SK-N-SH treated with all-trans-retinoic acid at 6 μM for 48 hours (cell line): ENCODE measurements at regions not wholly inside any gene's neighbourhood (a gene's known extent, or its start where the extent isn't known, plus 50 kb on each side); places are given as distances from the start of the nearest gene placed in this dataset.

Experiments
- ATAC-seq: fragments of 200-7000 bp; cut with Tn5 transposase; 3 replicates; pipeline ENCODE4 v1.9.1; 2020; ENCODE audit warnings: mild to moderate bottlenecking, moderate library complexity
- ARNTL ChIP-seq: fragments of 450-650 bp; formaldehyde crosslinking; IDR thresholded peaks from 2 replicates; pipeline ENCODE4 v1.5.0; 2020; ENCODE audit warnings: low read depth, mild to moderate bottlenecking, moderate library complexity, borderline replicate concordance
- BACH2 ChIP-seq: fragments of 250-450 bp; sonication (Bioruptor Pico); IDR thresholded peaks from 2 replicates; pipeline ENCODE4 v1.9.0; 2021; ENCODE audit warnings: mild to moderate bottlenecking, borderline replicate concordance
- CREB5 ChIP-seq: fragments of 250-450 bp; sonication (Bioruptor Pico); IDR thresholded peaks from 2 replicates; pipeline ENCODE4 v1.5.1; 2020; ENCODE audit warnings: low read depth, mild to moderate bottlenecking, moderate library complexity
- CSDC2 ChIP-seq: fragments of 250-450 bp; sonication (Bioruptor Pico); IDR thresholded peaks from 2 replicates; pipeline ENCODE4 v1.5.0; 2020; ENCODE audit warnings: mild to moderate bottlenecking, moderate library complexity
- ESRRG ChIP-seq: fragments of 250-450 bp; sonication (Bioruptor Pico); IDR thresholded peaks from 2 replicates; pipeline ENCODE4 v1.6.1; 2021; ENCODE audit warnings: mild to moderate bottlenecking
- GLIS3 ChIP-seq: fragments of 250-450 bp; sonication (Bioruptor Pico); IDR thresholded peaks from 2 replicates; pipeline ENCODE4 v1.5.0; 2020; ENCODE audit warnings: mild to moderate bottlenecking, moderate library complexity
- ISL1 ChIP-seq: fragments of 250-450 bp; sonication (Bioruptor Pico); IDR thresholded peaks from 2 replicates; pipeline ENCODE4 v2.1.2; 2022; ENCODE audit warnings: mild to moderate bottlenecking, moderate library complexity
- OSR1 ChIP-seq: fragments of 250-450 bp; sonication (Bioruptor Pico); IDR thresholded peaks from 2 replicates; pipeline ENCODE4 v1.8.0; 2022; ENCODE audit warnings: moderate library complexity, mild to moderate bottlenecking, inconsistent platforms
- POU6F1 ChIP-seq: fragments of 250-450 bp; sonication (Bioruptor Pico); IDR thresholded peaks from 2 replicates; pipeline ENCODE4 v1.8.0; 2021; ENCODE audit warnings: low read depth, mild to moderate bottlenecking, moderate library complexity, borderline replicate concordance
- PPARA ChIP-seq: fragments of 250-450 bp; sonication (Bioruptor Pico); IDR thresholded peaks from 2 replicates; pipeline ENCODE4 v1.5.0; 2020; ENCODE audit warnings: mild to moderate bottlenecking, borderline replicate concordance
- RARB ChIP-seq: fragments of 250-450 bp; sonication (Bioruptor Pico); IDR thresholded peaks from 2 replicates; pipeline ENCODE4 v1.8.0; 2021; ENCODE audit warnings: mild to moderate bottlenecking, moderate library complexity
- SNAI2 ChIP-seq: fragments of 250-450 bp; sonication (Bioruptor Pico); IDR thresholded peaks from 2 replicates; pipeline ENCODE4 v1.5.0; 2020; ENCODE audit warnings: mild to moderate bottlenecking, moderate library complexity
- TCF4 ChIP-seq: fragments of 250-450 bp; sonication (Bioruptor Pico); IDR thresholded peaks from 2 replicates; pipeline ENCODE4 v1.8.0; 2021; ENCODE audit warnings: mild to moderate bottlenecking, moderate library complexity, borderline replicate concordance
- TOX ChIP-seq: fragments of 250-450 bp; sonication (Bioruptor Pico); IDR thresholded peaks from 2 replicates; pipeline ENCODE4 v1.8.0; 2021; ENCODE audit warnings: mild to moderate bottlenecking, moderate library complexity, borderline replicate concordance
- TSHZ2 ChIP-seq: fragments of 250-450 bp; sonication (Bioruptor Pico); IDR thresholded peaks from 2 replicates; pipeline ENCODE4 v1.5.0; 2020; ENCODE audit warnings: mild to moderate bottlenecking, moderate library complexity
- ZC3H10 ChIP-seq: fragments of 250-450 bp; sonication (Bioruptor Pico); IDR thresholded peaks from 2 replicates; pipeline ENCODE4 v1.5.1; 2021; ENCODE audit warnings: mild to moderate bottlenecking, moderate library complexity
- ZFP3 ChIP-seq: fragments of 250-450 bp; sonication (Bioruptor Pico); IDR thresholded peaks from 2 replicates; pipeline ENCODE4 v1.5.0; 2020; ENCODE audit warnings: mild to moderate bottlenecking, moderate library complexity
- ZFP30 ChIP-seq: fragments of 450-650 bp; formaldehyde crosslinking; IDR thresholded peaks from 2 replicates; pipeline ENCODE4 v1.5.0; 2022; ENCODE audit warnings: mild to moderate bottlenecking, moderate library complexity
- ZNF70 ChIP-seq: fragments of 450-650 bp; formaldehyde crosslinking; IDR thresholded peaks from 2 replicates; pipeline ENCODE4 v1.5.0; 2020; ENCODE audit warnings: mild to moderate bottlenecking, moderate library complexity
- ZNF8 ChIP-seq: fragments of 450-650 bp; formaldehyde crosslinking; IDR thresholded peaks from 2 replicates; pipeline ENCODE4 v1.5.0; 2020; ENCODE audit warnings: mild to moderate bottlenecking, moderate library complexity
- TF ChIP-seq, protein P1 (sequence below): fragments of 250-450 bp; sonication (Bioruptor Pico); IDR thresholded peaks from 2 replicates; pipeline ENCODE4 v1.5.1; 2021; ENCODE audit warnings: mild to moderate bottlenecking, moderate library complexity

- ATAC-seq: no peak
- TF ChIP-seq, protein P1, sequence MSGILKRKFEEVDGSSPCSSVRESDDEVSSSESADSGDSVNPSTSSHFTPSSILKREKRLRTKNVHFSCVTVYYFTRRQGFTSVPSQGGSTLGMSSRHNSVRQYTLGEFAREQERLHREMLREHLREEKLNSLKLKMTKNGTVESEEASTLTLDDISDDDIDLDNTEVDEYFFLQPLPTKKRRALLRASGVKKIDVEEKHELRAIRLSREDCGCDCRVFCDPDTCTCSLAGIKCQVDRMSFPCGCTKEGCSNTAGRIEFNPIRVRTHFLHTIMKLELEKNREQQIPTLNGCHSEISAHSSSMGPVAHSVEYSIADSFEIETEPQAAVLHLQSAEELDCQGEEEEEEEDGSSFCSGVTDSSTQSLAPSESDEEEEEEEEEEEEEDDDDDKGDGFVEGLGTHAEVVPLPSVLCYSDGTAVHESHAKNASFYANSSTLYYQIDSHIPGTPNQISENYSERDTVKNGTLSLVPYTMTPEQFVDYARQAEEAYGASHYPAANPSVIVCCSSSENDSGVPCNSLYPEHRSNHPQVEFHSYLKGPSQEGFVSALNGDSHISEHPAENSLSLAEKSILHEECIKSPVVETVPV (CRISPR knock-in tag): no peak
- TF ChIP-seq ARNTL (no peak), RARB (no peak), TSHZ2 (CRISPR knock-in tag) (no peak), TOX (CRISPR knock-in tag) (no peak), SNAI2 (no peak), CREB5 (no peak), POU6F1 (no peak), ZNF8 (no peak), GLIS3 (CRISPR knock-in tag) (no peak), BACH2 (no peak), ISL1 (CRISPR knock-in tag) (no peak), CSDC2 (no peak), ZNF70 (CRISPR knock-in tag) (no peak), ZFP3 (no peak), ESRRG (no peak), ZC3H10 (CRISPR knock-in tag) (no peak), OSR1 (CRISPR knock-in tag) (no peak), PPARA (CRISPR knock-in tag) (no peak)
Measured at GRCh38 chr13:40420160-40420740, 246.2 kb downstream of the FOXO1 start.

- TF ChIP-seq ZFP30 (no peak), BACH2 (no peak), TSHZ2 (CRISPR knock-in tag) (no peak), PPARA (CRISPR knock-in tag) (no peak), RARB (no peak), GLIS3 (CRISPR knock-in tag) (no peak), ZC3H10 (CRISPR knock-in tag) (no peak), TCF4 (CRISPR knock-in tag) (no peak), ESRRG (no peak), POU6F1 (no peak), CREB5 (no peak), ZFP3 (no peak), ISL1 (CRISPR knock-in tag) (no peak), OSR1 (CRISPR knock-in tag) (no peak), ZNF70 (CRISPR knock-in tag) (no peak), SNAI2 (no peak)
- ATAC-seq: no peak
Measured at GRCh38 chr13:40422588-40423235, 243.7 kb downstream of the FOXO1 start.
